Liver (tissue), 8 donors: ENCODE measurements at regions not wholly inside any gene's neighbourhood (a gene's known extent, or its start where the extent isn't known, plus 50 kb on each side); places are given as distances from the start of the nearest gene placed in this dataset.

Source experiments
- DNase-seq: peaks from one replicate; pipeline ENCODE4 v3.0.0-alpha.2; 2017; ENCODE audit warnings: low spot score
- H3K27ac ChIP-seq, 2 donors: one replicate each; pipeline ENCODE4 v1.7.0; 2013; ENCODE audit warnings: inconsistent platforms in 2 of 2, low read length in 2 of 2, control low read depth in 1 of 2, low read depth in 1 of 2, mild to moderate bottlenecking in 1 of 2
- H3K27me3 ChIP-seq, 4 donors: one replicate each; pipeline versions ENCODE4 v1.6.1 to v1.7.0; 2013; ENCODE audit warnings: low read length in 3 of 4, inconsistent platforms in 1 of 4, mild to moderate bottlenecking in 1 of 4, moderate library complexity in 1 of 4; ENCODE audit not compliant: control insufficient read depth in 4 of 4, insufficient read depth in 4 of 4
- H3K36me3 ChIP-seq, 4 donors: one replicate each; pipeline versions ENCODE4 v1.6.1 to v1.7.0; 2013; ENCODE audit warnings: low read length in 3 of 4, mild to moderate bottlenecking in 3 of 4, low read depth in 1 of 4, moderate library complexity in 1 of 4; ENCODE audit not compliant: control insufficient read depth in 4 of 4, insufficient read depth in 3 of 4
- H3K4me1 ChIP-seq, 4 donors: one replicate each; pipeline versions ENCODE4 v1.6.1 to v1.7.0; 2013; ENCODE audit warnings: low read length in 3 of 4, mild to moderate bottlenecking in 3 of 4, moderate library complexity in 1 of 4; ENCODE audit not compliant: control insufficient read depth in 4 of 4, insufficient read depth in 4 of 4
- H3K4me3 ChIP-seq, 3 donors: one replicate each; pipeline versions ENCODE4 v1.6.1 to v1.7.0; 2013; ENCODE audit warnings: low read length in 3 of 3, control low read depth in 1 of 3, low read depth in 1 of 3, mild to moderate bottlenecking in 1 of 3
- H3K9ac ChIP-seq, 2 donors: one replicate each; pipeline ENCODE4 v1.7.0; 2013; ENCODE audit warnings: low read length in 2 of 2, mild to moderate bottlenecking in 2 of 2, moderate library complexity in 2 of 2, control low read depth in 1 of 2, low read depth in 1 of 2
- H3K9me3 ChIP-seq, 4 donors: one replicate each; pipeline versions ENCODE4 v1.6.1 to v1.7.0; 2013; ENCODE audit warnings: low read length in 3 of 4; ENCODE audit not compliant: control insufficient read depth in 4 of 4
- ATF3 ChIP-seq: IDR thresholded peaks from 2 replicates; pipeline ENCODE4 v1.6.1; 2016; ENCODE audit warnings: antibody characterized with exemption
- CTCF ChIP-seq: fragments of 150-350 bp; IDR thresholded peaks from 2 replicates; pipeline ENCODE4 v1.5.1; 2017; ENCODE audit warnings: improper control_type of control experiment, low read depth, low read length; ENCODE audit not compliant: missing input control
- EGR1 ChIP-seq, 2 donors: IDR thresholded peaks; 2 replicates each; pipeline ENCODE4 v1.6.1; 2016 to 2018; ENCODE audit warnings: antibody characterized with exemption in 2 of 2, low read depth in 2 of 2
- FOXA1 ChIP-seq: IDR thresholded peaks from 2 replicates; pipeline ENCODE4 v1.6.1; 2016; ENCODE audit warnings: antibody characterized with exemption
- FOXA2 ChIP-seq: IDR thresholded peaks from 2 replicates; pipeline ENCODE4 v1.6.1; 2016; ENCODE audit warnings: antibody characterized with exemption
- GABPA ChIP-seq, 2 donors: IDR thresholded peaks in 1 of 2; conservative IDR thresholded peaks in 1 of 2; 2 replicates each; pipeline ENCODE4 v1.6.1; 2016; ENCODE audit warnings: antibody characterized with exemption in 2 of 2, mild to moderate bottlenecking in 1 of 2, moderate library complexity in 1 of 2
- HNF4G ChIP-seq: IDR thresholded peaks from 2 replicates; pipeline ENCODE4 v1.6.1; 2016; ENCODE audit warnings: antibody characterized with exemption
- JUND ChIP-seq, 2 donors: IDR thresholded peaks; 2 replicates each; pipeline ENCODE4 v1.6.1; 2016; ENCODE audit warnings: antibody characterized with exemption in 2 of 2
- MAX ChIP-seq: IDR thresholded peaks from 2 replicates; pipeline ENCODE4 v1.6.1; 2016; ENCODE audit warnings: antibody characterized with exemption
- NR2F2 ChIP-seq: IDR thresholded peaks from 2 replicates; pipeline ENCODE4 v1.6.1; 2016; ENCODE audit warnings: antibody characterized with exemption
- RAD21 ChIP-seq, 2 donors: IDR thresholded peaks; 2 replicates each; pipeline ENCODE4 v1.6.1; 2016; ENCODE audit warnings: antibody characterized with exemption in 2 of 2, mild to moderate bottlenecking in 2 of 2
- REST ChIP-seq: IDR thresholded peaks from 2 replicates; pipeline ENCODE4 v1.6.1; 2016; ENCODE audit warnings: antibody characterized with exemption, mild to moderate bottlenecking
- RXRA ChIP-seq, 2 donors: IDR thresholded peaks; 2 replicates each; pipeline ENCODE4 v1.6.1; 2017 to 2018; ENCODE audit warnings: antibody characterized with exemption in 2 of 2, mild to moderate bottlenecking in 1 of 2
- SP1 ChIP-seq: IDR thresholded peaks from 2 replicates; pipeline ENCODE4 v1.6.1; 2018; ENCODE audit warnings: antibody characterized with exemption, mild to moderate bottlenecking
- TAF1 ChIP-seq: conservative IDR thresholded peaks from 2 replicates; pipeline ENCODE4 v1.6.1; 2016; ENCODE audit warnings: antibody characterized with exemption, mild to moderate bottlenecking
- WGBS: extraction: QIAGEN DNeasy Blood & Tissue Kit; methylation state at CpG from one replicate; pipeline ENCODE4 v1.1.7; 2013; 5-methylcytosine and 5-hydroxymethylcytosine counted together
- donor health status: healthy.
- donor health status: healthy.
- donor health status: healthy.
- donor health status: healthy.
- donor health status: healthy.

- WGBS = 80% methylated on average over 3 of the region's 3 CpGs
- Histone ChIP-seq H3K27ac (no peak overlapping the region), H3K9me3 (peaks cover 0 to 8% (median 2%) of the 10 kb centered on the region in 4 donors), H3K9ac (no peak overlapping the region), H3K36me3 (no peaks in the 10 kb centered on the region), H3K4me1 (no peaks in the 10 kb centered on the region), H3K4me3 (no peak overlapping the region), H3K27me3 (no peaks in the 10 kb centered on the region)
- no peak for TF ChIP-seq HNF4G
- no peak for TF ChIP-seq ATF3
- TF ChIP-seq GABPA (IDR thresholded peaks at IDR 0.05 in 1 of 2, conservative IDR thresholded peaks at IDR 0.05 in 1 of 2) = no peak
- no peak for DNase-seq
These were observed 152.4 kb upstream of the SERPINE2 start for GRCh38 chr2:224191465-224191864.

- Histone ChIP-seq H3K9me3 (peaks cover 0 to 8% (median 2%) of the 10 kb centered on the region in 4 donors), H3K27me3 (no peaks in the 10 kb centered on the region), H3K9ac (no peak overlapping the region), H3K4me1 (no peaks in the 10 kb centered on the region), H3K27ac (no peak overlapping the region), H3K4me3 (no peak overlapping the region), H3K36me3 (no peaks in the 10 kb centered on the region)
- 61% methylated on average over 2 of the region's 2 CpGs for WGBS
- TF ChIP-seq NR2F2 (no peak), FOXA2 (no peak), REST (no peak), EGR1 (IDR thresholded peaks at IDR 0.05; ENCODE audit: low read depth in 2 of 2) (no peak), FOXA1 (no peak), RXRA (IDR thresholded peaks at IDR 0.05) (no peak), CTCF (no peak), JUND (IDR thresholded peaks at IDR 0.05) (no peak), SP1 (no peak), HNF4G (no peak), MAX (no peak), TAF1 (no peak), RAD21 (IDR thresholded peaks at IDR 0.05) (no peak)
- DNase-seq = no peak
These were observed 151.8 kb upstream of the SERPINE2 start for GRCh38 chr2:224190936-224191270.
